K562 (cell line): ENCODE measurements at regions not wholly inside any gene's neighbourhood (a gene's known extent, or its start where the extent isn't known, plus 50 kb on each side); places are given as distances from the start of the nearest gene placed in this dataset.

ENCODE experiments used
- CTCF ChIP-seq, 3 experiments: IDR thresholded peaks in 2 of 3; conservative IDR thresholded peaks in 1 of 3; 2 replicates each; pipeline ENCODE4 v1.5.1; 2011 to 2012; ENCODE audit warnings: low read length in 3 of 3, mild to moderate bottlenecking in 3 of 3, control low read depth in 2 of 3, improper control_type of control experiment in 1 of 3, inconsistent platforms in 1 of 3, low read depth in 1 of 3, mixed read lengths in 1 of 3, moderate library complexity in 1 of 3; ENCODE audit not compliant: insufficient read depth in 2 of 3
- ETS1 ChIP-seq: conservative IDR thresholded peaks from 2 replicates; pipeline ENCODE4 v1.6.1; 2011; ENCODE audit warnings: low read depth, mild to moderate bottlenecking, low read length; ENCODE audit not compliant: control insufficient read depth
- JUND ChIP-seq, 2 experiments: IDR thresholded peaks; 2 replicates in 1 of 2; 3 replicates in 1 of 2; pipeline ENCODE4 v1.6.1; 2011; ENCODE audit warnings: borderline replicate concordance in 2 of 2, low read depth in 2 of 2, low read length in 2 of 2, improper control_type of control experiment in 1 of 2, missing biosample characterization in 1 of 2, missing genetic modification characterization in 1 of 2, missing genetic modification reagents in 1 of 2
- MEF2D ChIP-seq: conservative IDR thresholded peaks from 2 replicates; pipeline ENCODE4 v1.6.1; 2016; ENCODE audit warnings: low read depth, missing genetic modification characterization, missing compliant biosample characterization
- POLR2A ChIP-seq: fragments of 450-650 bp; conservative IDR thresholded peaks from 2 replicates; pipeline ENCODE4 v1.6.1; 2016
- USF2 ChIP-seq: sonication (generic); formaldehyde crosslinking; IDR thresholded peaks from 2 replicates; pipeline ENCODE4 v1.5.0; 2020; ENCODE audit warnings: missing genetic modification reagents
- ZNF589 ChIP-seq: fragments of 200-800 bp; sonication (Bioruptor generic); IDR thresholded peaks from 2 replicates; pipeline ENCODE4 v1.6.1; 2016; ENCODE audit warnings: low read depth, missing genetic modification characterization, missing compliant biosample characterization

GRCh38 chr5:136740228-136740627, 374.9 kb upstream of the TRPC7 start:
- TF ChIP-seq POLR2A (no peak), JUND (IDR thresholded peaks at IDR 0.05; ENCODE audit: borderline replicate concordance, low read depth, low read length) (no peak), JUND (tag; IDR thresholded peaks at IDR 0.05; ENCODE audit: borderline replicate concordance, low read depth, low read length) (no peak), MEF2D (no peak), ETS1 (no peak), USF2 (CRISPR knock-in tag) (no peak), ZNF589 (CRISPR knock-in tag) (no peak), CTCF (IDR thresholded peaks at IDR 0.05 in 2 of 3, conservative IDR thresholded peaks at IDR 0.05 in 1 of 3; ENCODE audit: insufficient read depth in 2 of 3, low read depth in 1 of 3, low read length in 3 of 3) (no peak)
